ENCODE measurements at regions not wholly inside any gene's neighbourhood (a gene's known extent, or its start where the extent isn't known, plus 50 kb on each side); places are given as distances from the start of the nearest gene placed in this dataset.

DNA sequence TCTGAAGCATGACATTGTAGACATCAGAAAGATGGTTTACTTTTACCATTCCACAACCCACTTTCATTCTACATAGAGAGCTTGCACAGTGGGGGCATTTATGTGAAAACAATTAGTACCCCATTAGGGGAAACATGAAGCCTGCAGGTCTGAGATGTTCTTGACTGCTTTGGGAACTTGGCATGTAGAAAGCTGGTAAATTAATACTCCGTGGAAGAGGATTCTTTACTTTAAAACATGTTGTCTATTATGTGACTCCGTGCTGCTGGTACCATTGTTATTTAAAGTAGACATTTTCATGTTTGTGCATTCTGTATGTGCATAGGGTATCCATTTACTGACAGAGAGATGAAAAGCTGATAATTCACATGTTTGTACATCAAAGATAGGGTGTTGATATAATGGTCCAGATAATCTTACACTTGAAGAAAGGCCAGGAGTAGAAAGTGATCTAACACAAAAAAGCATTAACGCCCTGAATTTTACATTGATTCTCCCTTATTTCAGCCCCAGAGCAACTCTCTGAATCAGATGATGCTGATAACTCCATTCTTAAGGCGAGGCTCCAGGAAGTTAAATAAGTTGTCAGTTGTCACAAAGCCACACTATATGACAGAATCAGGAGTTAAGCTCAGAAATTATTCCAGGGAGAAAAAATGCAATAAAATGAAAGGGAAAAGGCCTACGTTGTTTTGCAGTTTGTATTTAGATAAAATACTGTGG, 50.1 kb upstream of the CD180 start:
- CTCF ChIA-PET = interaction anchor here (0.6 to 3.1 kb wide), 33 partner anchors 9 to 1052 kb away, joined by 3 to 26 read pairs (median 4); partner anchors contain the start of gene PIK3R1
- TF ChIP-seq, protein P1, sequence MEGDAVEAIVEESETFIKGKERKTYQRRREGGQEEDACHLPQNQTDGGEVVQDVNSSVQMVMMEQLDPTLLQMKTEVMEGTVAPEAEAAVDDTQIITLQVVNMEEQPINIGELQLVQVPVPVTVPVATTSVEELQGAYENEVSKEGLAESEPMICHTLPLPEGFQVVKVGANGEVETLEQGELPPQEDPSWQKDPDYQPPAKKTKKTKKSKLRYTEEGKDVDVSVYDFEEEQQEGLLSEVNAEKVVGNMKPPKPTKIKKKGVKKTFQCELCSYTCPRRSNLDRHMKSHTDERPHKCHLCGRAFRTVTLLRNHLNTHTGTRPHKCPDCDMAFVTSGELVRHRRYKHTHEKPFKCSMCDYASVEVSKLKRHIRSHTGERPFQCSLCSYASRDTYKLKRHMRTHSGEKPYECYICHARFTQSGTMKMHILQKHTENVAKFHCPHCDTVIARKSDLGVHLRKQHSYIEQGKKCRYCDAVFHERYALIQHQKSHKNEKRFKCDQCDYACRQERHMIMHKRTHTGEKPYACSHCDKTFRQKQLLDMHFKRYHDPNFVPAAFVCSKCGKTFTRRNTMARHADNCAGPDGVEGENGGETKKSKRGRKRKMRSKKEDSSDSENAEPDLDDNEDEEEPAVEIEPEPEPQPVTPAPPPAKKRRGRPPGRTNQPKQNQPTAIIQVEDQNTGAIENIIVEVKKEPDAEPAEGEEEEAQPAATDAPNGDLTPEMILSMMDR (IDR thresholded peaks at IDR 0.05; ENCODE audit: control extremely low read depth, extremely low read depth, low read depth, missing control alignments) = no peak
- POLR2A ChIA-PET = no interaction called here
- DNase-seq (ENCODE audit: extremely low spot score) = no peak

Measured in GM10248 (cell line).